Islet precursor cell (in vitro differentiated cells): ENCODE measurements at regions not wholly inside any gene's neighbourhood (a gene's known extent, or its start where the extent isn't known, plus 50 kb on each side); places are given as distances from the start of the nearest gene placed in this dataset.
A peak's percentile ranks its signal among the peaks of the same experiment; 100 is the strongest.
"Not testable (repeated sequence)": the region's sequence is repeated elsewhere in the genome, so short reads cannot be mapped to it uniquely, and the experiment has no call there.

Experiments
- DNase-seq: peaks from one replicate; pipeline ENCODE4 v3.0.0-alpha.2; 2018

GRCh38 chr1:183753464-183753891, 51.4 kb upstream of the RGL1 start:
- no peak for DNase-seq

- no peak for DNase-seq
These were observed 60.6 kb upstream of the RGL1 start for GRCh38 chr1:183744132-183744913.

GRCh38 chr1:183742355-183742754, 62.6 kb upstream of the RGL1 start:
- DNase-seq: no peak

- DNase-seq: no peak
These were observed 65.1 kb upstream of the RGL1 start for GRCh38 chr1:183739741-183740271.

- DNase-seq: no peak
These were observed 65.8 kb upstream of the RGL1 start for GRCh38 chr1:183739082-183739481.

GRCh38 chr1:183737916-183738315, 67.0 kb upstream of the RGL1 start:
- not testable (repeated sequence) for DNase-seq

GRCh38 chr1:183736343-183736742, 68.6 kb upstream of the RGL1 start:
- DNase-seq: no peak

- DNase-seq: no peak
These were observed 69.7 kb upstream of the RGL1 start for GRCh38 chr1:183735069-183735860.

- peak; percentile 74 for DNase-seq
These were observed 70.3 kb upstream of the RGL1 start for GRCh38 chr1:183734543-183735036.

- DNase-seq: no peak
These were observed 71.2 kb upstream of the RGL1 start for GRCh38 chr1:183733715-183734114.

- no peak for DNase-seq
These were observed 72.6 kb upstream of the RGL1 start for GRCh38 chr1:183732236-183732880.

- no peak for DNase-seq
These were observed 73.9 kb upstream of the RGL1 start for GRCh38 chr1:183730886-183731573.

- DNase-seq: no peak
These were observed 74.7 kb upstream of the RGL1 start for GRCh38 chr1:183730107-183730724.

- no peak for DNase-seq
These were observed 73.7 kb upstream of the APOBEC4 start for GRCh38 chr1:183726825-183727224.

- DNase-seq: no peak
These were observed 71.4 kb upstream of the APOBEC4 start for GRCh38 chr1:183724350-183725042.

- DNase-seq: no peak
These were observed 70.5 kb upstream of the APOBEC4 start for GRCh38 chr1:183723571-183723970.

GRCh38 chr1:183721041-183721440, 67.9 kb upstream of the APOBEC4 start:
- no peak for DNase-seq

- DNase-seq: no peak
These were observed 66.9 kb upstream of the APOBEC4 start for GRCh38 chr1:183720028-183720427.

GRCh38 chr1:183719289-183719688, 66.2 kb upstream of the APOBEC4 start:
- DNase-seq: no peak

- no peak for DNase-seq
These were observed 63.2 kb upstream of the APOBEC4 start for GRCh38 chr1:183716286-183716685.

GRCh38 chr1:183711741-183712361, 58.7 kb upstream of the APOBEC4 start:
- no peak for DNase-seq
